ENCODE measurements at regions not wholly inside any gene's neighbourhood (a gene's known extent, or its start where the extent isn't known, plus 50 kb on each side); places are given as distances from the start of the nearest gene placed in this dataset.

GRCh38 chr12:16681196-16681595, 75.2 kb upstream of the LMO3 start:
- TF ChIP-seq CTCF (IDR thresholded peaks at IDR 0.05; ENCODE audit: low read length) (no peak), EZH2 (optimal IDR thresholded peaks at IDR 0.05; ENCODE audit: low read depth, low read length) (no peak)

Data from MM.1S (cell line).